PFSK-1 (cell line): ENCODE measurements at regions not wholly inside any gene's neighbourhood (a gene's known extent, or its start where the extent isn't known, plus 50 kb on each side); places are given as distances from the start of the nearest gene placed in this dataset.

Source experiments
- POLR2AphosphoS5 ChIP-seq: IDR thresholded peaks from 2 replicates; pipeline ENCODE4 v1.6.1; 2012; ENCODE audit warnings: low read depth, mild to moderate bottlenecking, control low read depth, low read length, moderate library complexity
- REST ChIP-seq, 2 experiments: IDR thresholded peaks; 2 replicates each; pipeline versions ENCODE4 v1.6.1 to v1.8.0; 2011 to 2012; ENCODE audit warnings: low read depth in 2 of 2, low read length in 2 of 2, control low read depth in 1 of 2, inconsistent platforms in 1 of 2, mild to moderate bottlenecking in 1 of 2, moderate library complexity in 1 of 2; ENCODE audit not compliant: insufficient read depth in 1 of 2
- SIN3A ChIP-seq: IDR thresholded peaks from 2 replicates; pipeline ENCODE4 v1.6.1; 2012; ENCODE audit warnings: mild to moderate bottlenecking, low read length, moderate library complexity, borderline replicate concordance; ENCODE audit not compliant: insufficient read depth
- TAF1 ChIP-seq: IDR thresholded peaks from 2 replicates; pipeline ENCODE4 v1.6.1; 2012; ENCODE audit warnings: low read length, control low read depth, borderline replicate concordance; ENCODE audit not compliant: insufficient read depth

GRCh38 chr4:14347526-14347925, 654.8 kb upstream of the CPEB2 start:
- TF ChIP-seq POLR2AphosphoS5 (no peak), TAF1 (no peak), SIN3A (no peak), REST (IDR thresholded peaks at IDR 0.05; ENCODE audit: insufficient read depth in 1 of 2, low read depth in 2 of 2, low read length in 2 of 2) (no peak)
